WERI-Rb-1 (cell line): ENCODE measurements at regions not wholly inside any gene's neighbourhood (a gene's known extent, or its start where the extent isn't known, plus 50 kb on each side); places are given as distances from the start of the nearest gene placed in this dataset.

Experiments
- DNase-seq: peaks from one replicate; pipeline ENCODE4 v3.0.0-alpha.2; 2020
- H3K27ac ChIP-seq: fragments of 250-450 bp; sonication (Bioruptor Pico); 2 replicates; pipeline ENCODE4 v1.5.1; 2020; ENCODE audit warnings: mild to moderate bottlenecking, moderate library complexity
- H3K27me3 ChIP-seq: fragments of 250-450 bp; sonication (Bioruptor Pico); 2 replicates; pipeline ENCODE4 v1.5.1; 2021; ENCODE audit warnings: mild to moderate bottlenecking, low read depth, moderate library complexity; ENCODE audit not compliant: insufficient read depth, severe bottlenecking
- H3K36me3 ChIP-seq: fragments of 250-450 bp; sonication (Bioruptor Pico); 2 replicates; pipeline ENCODE4 v1.5.1; 2020; ENCODE audit warnings: mild to moderate bottlenecking, moderate library complexity
- H3K4me3 ChIP-seq: 2 replicates; pipeline ENCODE4 v1.5.1; 2011; ENCODE audit warnings: low read depth, mild to moderate bottlenecking, control low read depth, low read length
- H3K9me3 ChIP-seq: fragments of 250-450 bp; sonication (Bioruptor Pico); 2 replicates; pipeline ENCODE4 v1.5.1; 2021; ENCODE audit warnings: mild to moderate bottlenecking, moderate library complexity; ENCODE audit not compliant: severe bottlenecking
- CTCF ChIP-seq: IDR thresholded peaks from 2 replicates; pipeline ENCODE4 v1.5.1; 2011; ENCODE audit warnings: low read depth, mild to moderate bottlenecking, control low read depth, inconsistent platforms, low read length

GRCh38 chr6:146957181-146958093, 246.8 kb upstream of the STXBP5 start:
- no peak for TF ChIP-seq CTCF
- DNase-seq: no peak
- Histone ChIP-seq H3K27me3 (no peaks in the 10 kb centered on the region), H3K27ac (no peak overlapping the region), H3K9me3 (no peaks in the 10 kb centered on the region), H3K4me3 (no peak overlapping the region), H3K36me3 (no peaks in the 10 kb centered on the region)

GRCh38 chr6:146961831-146962230, 242.4 kb upstream of the STXBP5 start:
- no peak for TF ChIP-seq CTCF
- H3K36me3 ChIP-seq: no peaks in the 10 kb centered on the region
- H3K27ac ChIP-seq: no peak overlapping the region
- no peak for DNase-seq
- no peak overlapping the region for H3K4me3 ChIP-seq
- H3K9me3 ChIP-seq: no peaks in the 10 kb centered on the region
- H3K27me3 ChIP-seq: no peaks in the 10 kb centered on the region

- Histone ChIP-seq H3K36me3 (no peaks in the 10 kb centered on the region), H3K4me3 (no peak overlapping the region), H3K27ac (no peak overlapping the region), H3K27me3 (no peaks in the 10 kb centered on the region), H3K9me3 (no peaks in the 10 kb centered on the region)
- TF ChIP-seq CTCF: no peak
- DNase-seq: no peak
Measured at GRCh38 chr6:146962329-146962728, 241.9 kb upstream of the STXBP5 start.

- Histone ChIP-seq H3K9me3 (no peaks in the 10 kb centered on the region), H3K4me3 (no peak overlapping the region), H3K27me3 (no peaks in the 10 kb centered on the region), H3K27ac (no peak overlapping the region), H3K36me3 (no peaks in the 10 kb centered on the region)
- DNase-seq: no peak
- no peak for TF ChIP-seq CTCF
Measured at GRCh38 chr6:146965110-146965689, 239.0 kb upstream of the STXBP5 start.

- Histone ChIP-seq H3K4me3 (no peak overlapping the region), H3K36me3 (no peaks in the 10 kb centered on the region), H3K27ac (no peak overlapping the region), H3K9me3 (no peaks in the 10 kb centered on the region), H3K27me3 (no peaks in the 10 kb centered on the region)
- DNase-seq: no peak
- no peak for TF ChIP-seq CTCF
Measured at GRCh38 chr6:146968041-146968760, 236.0 kb upstream of the STXBP5 start.
